NCI-H187 (cell line): ENCODE measurements at regions not wholly inside any gene's neighbourhood (a gene's known extent, or its start where the extent isn't known, plus 50 kb on each side); places are given as distances from the start of the nearest gene placed in this dataset.
"Not testable (repeated sequence)": the region's sequence is repeated elsewhere in the genome, so short reads cannot be mapped to it uniquely, and the experiment has no call there.

Experiments
- DNase-seq, 2 experiments: peaks; one replicate each; lab custom pipeline; 2025; lab: John Stamatoyannopoulos, UW

- DNase-seq, result no peak
Observed at GRCh38 chr3:174460831-174461230, 398.3 kb upstream of the NAALADL2 start.

- no peak for DNase-seq
Observed at GRCh38 chr3:174462916-174463315, 396.2 kb upstream of the NAALADL2 start.

GRCh38 chr3:174465177-174465576 is 394.0 kb upstream of the NAALADL2 start:
- no peak for DNase-seq

- no peak for DNase-seq
Observed at GRCh38 chr3:174466471-174467054, 392.6 kb upstream of the NAALADL2 start.

- DNase-seq, result no peak
Observed at GRCh38 chr3:174477491-174477890, 381.6 kb upstream of the NAALADL2 start.

GRCh38 chr3:174480767-174481166 is 378.4 kb upstream of the NAALADL2 start:
- no peak for DNase-seq

- no peak for DNase-seq
Observed at GRCh38 chr3:174482541-174482940, 376.6 kb upstream of the NAALADL2 start.

- DNase-seq, result no peak
Observed at GRCh38 chr3:174483254-174483653, 375.9 kb upstream of the NAALADL2 start.

GRCh38 chr3:174483856-174484255 is 375.3 kb upstream of the NAALADL2 start:
- DNase-seq, result not testable (repeated sequence)

GRCh38 chr3:174488527-174488926 is 370.6 kb upstream of the NAALADL2 start:
- no peak for DNase-seq

- DNase-seq, result no peak
Observed at GRCh38 chr3:174495311-174495710, 363.8 kb upstream of the NAALADL2 start.

GRCh38 chr3:174495928-174496327 is 363.2 kb upstream of the NAALADL2 start:
- no peak for DNase-seq

GRCh38 chr3:174498638-174499037 is 360.5 kb upstream of the NAALADL2 start:
- DNase-seq, result no peak

- no peak for DNase-seq
Observed at GRCh38 chr3:174505266-174505665, 353.9 kb upstream of the NAALADL2 start.

GRCh38 chr3:174524203-174524602 is 334.9 kb upstream of the NAALADL2 start:
- no peak for DNase-seq

- no peak for DNase-seq
Observed at GRCh38 chr3:174529298-174529697, 329.8 kb upstream of the NAALADL2 start.

GRCh38 chr3:174531262-174531982 is 327.7 kb upstream of the NAALADL2 start:
- DNase-seq, result no peak

GRCh38 chr3:174532216-174532615 is 326.9 kb upstream of the NAALADL2 start:
- DNase-seq, result no peak

GRCh38 chr3:174532776-174533175 is 326.4 kb upstream of the NAALADL2 start:
- no peak for DNase-seq

- no peak for DNase-seq
Observed at GRCh38 chr3:174533286-174533685, 325.8 kb upstream of the NAALADL2 start.

- DNase-seq, result no peak
Observed at GRCh38 chr3:174536319-174536718, 322.8 kb upstream of the NAALADL2 start.

- no peak for DNase-seq
Observed at GRCh38 chr3:174538151-174538550, 321.0 kb upstream of the NAALADL2 start.

GRCh38 chr3:174540116-174540908 is 318.8 kb upstream of the NAALADL2 start:
- DNase-seq, result no peak
